NCI-H2171 treated with DMSO at 0.1 percent for 48 hours (cell line): ENCODE measurements at regions not wholly inside any gene's neighbourhood (a gene's known extent, or its start where the extent isn't known, plus 50 kb on each side); places are given as distances from the start of the nearest gene placed in this dataset.

Source experiments
- DNase-seq: peaks from one replicate; lab custom pipeline; 2025; lab: John Stamatoyannopoulos, UW

DNA sequence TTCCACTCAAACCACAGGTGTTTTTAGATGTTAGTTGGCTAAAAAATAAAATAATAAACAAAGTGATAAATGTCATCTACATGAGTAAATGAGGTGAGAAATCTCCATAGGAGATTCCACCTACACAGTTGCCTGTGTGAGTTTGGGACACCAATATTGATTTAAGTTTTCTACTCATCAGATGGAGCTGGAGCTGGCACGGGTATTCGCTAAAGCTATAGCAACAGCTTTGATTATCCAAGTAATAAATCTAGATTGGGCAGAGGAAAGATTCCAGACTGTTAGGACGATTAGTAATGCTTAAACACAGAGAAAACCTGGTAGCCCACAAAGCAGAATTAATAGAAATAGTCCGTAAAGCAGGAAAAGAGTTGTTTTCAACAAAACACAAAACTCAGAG lies 313.9 kb downstream of the PABPC4L start:
- no peak for DNase-seq

DNA sequence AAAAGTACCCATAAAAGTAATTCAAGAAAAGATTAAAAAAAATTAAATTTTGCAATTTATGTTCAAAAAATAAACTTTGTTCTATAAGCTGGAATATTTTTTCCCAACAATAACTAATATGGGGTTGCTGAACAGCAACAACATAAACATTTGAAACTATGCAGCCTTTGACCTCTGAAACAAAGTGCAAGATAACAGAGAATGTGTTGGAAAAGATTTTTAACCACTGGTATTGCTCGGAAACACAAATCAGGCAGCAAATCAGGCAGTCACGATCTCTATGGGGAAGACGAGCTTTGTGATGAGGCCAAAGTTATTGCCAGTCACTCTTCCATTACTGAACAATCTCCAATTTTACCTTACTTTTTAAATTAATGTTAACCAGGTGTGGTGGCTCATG lies 332.1 kb downstream of the PABPC4L start:
- no peak for DNase-seq

DNA sequence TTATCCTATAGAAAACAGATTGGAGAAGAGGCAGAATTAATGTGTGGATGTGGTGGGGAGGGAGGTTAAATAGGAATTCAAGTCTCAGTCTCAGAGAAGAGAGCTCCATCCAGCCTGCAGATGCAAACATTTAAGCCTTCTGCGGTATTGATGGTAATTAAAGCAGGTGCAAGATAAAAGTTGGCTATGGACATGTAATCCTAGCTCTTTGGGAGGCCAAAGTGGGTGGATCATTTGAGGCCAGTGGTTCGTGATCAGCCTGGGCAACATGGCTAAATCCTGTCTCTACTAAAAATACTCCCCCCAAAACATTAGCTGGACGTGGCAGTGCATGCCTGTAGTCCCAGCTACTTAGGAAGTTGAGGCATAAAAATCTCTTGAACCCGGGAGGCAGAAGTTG lies 332.7 kb downstream of the PABPC4L start:
- DNase-seq, result no peak

DNA sequence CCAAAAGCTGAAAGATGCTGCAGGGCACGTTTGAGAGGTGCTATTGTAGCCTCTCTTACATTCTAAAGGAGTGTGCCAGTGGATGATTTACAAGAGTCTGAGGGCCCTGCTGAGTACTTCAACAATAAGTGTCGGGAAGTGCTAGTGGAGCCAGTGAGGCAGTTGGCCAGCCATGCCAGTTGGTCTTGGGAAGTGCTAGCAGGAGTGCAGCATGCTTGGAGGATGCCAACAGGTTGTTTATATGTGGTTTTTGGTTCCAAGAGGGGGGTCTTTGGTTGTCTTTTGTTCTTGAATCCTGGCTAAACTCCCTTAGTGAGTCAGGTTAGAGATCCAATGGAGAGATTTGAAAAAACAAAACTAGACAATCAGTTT lies 335.3 kb downstream of the PABPC4L start:
- DNase-seq, result no peak

DNA sequence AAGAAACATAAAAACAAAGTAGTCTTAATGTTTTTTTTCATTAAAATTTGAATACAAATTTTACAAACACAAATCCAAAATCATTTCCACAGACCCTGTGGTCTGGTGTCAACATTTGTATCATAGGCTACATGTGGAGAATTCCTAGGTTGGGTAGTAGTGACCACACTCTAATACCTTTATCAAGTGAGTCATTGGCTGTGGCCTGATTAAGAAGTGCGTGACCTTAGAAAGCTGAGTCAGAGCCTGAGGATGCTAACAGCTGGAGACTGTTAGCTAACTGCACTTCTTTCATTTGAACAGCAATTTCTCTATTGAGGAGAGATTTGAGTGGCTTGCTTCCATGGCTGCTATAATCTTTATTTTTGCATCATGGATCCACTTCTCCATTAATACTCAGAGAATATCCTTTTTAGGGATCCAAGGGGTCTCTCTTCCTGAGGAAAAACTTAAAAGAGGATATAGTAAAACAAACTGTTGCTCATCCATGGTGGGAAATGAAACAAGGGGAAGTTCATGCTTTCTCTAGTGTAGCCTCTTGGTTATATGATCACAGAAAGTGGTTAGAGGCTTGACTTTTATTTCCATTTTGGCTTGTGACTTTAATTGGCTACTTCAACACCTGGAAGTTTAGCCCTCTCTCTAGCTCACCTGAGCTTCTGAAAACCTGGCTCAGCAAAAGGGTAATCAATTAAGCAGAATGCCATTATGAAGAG lies 335.8 kb downstream of the PABPC4L start:
- no peak for DNase-seq

DNA sequence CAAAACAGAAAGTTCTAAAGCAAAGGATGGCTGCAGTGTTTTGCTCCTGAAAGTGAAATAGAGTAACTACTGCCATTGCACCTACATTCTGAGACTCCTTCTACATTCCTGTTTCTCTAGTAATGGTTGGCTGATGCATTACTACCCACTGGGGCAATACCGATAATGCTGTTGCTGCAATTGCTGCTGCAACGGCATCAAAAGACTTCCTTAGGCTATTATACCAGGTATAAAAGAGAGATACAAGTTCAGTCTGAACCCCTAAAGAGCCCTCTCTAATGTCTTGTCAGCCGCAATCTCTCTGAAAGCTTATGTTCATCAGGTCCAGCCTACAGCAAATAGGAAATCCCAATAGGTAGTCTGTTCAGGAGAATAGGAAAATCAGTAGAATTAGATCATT lies 338.4 kb downstream of the PABPC4L start:
- no peak for DNase-seq

DNA sequence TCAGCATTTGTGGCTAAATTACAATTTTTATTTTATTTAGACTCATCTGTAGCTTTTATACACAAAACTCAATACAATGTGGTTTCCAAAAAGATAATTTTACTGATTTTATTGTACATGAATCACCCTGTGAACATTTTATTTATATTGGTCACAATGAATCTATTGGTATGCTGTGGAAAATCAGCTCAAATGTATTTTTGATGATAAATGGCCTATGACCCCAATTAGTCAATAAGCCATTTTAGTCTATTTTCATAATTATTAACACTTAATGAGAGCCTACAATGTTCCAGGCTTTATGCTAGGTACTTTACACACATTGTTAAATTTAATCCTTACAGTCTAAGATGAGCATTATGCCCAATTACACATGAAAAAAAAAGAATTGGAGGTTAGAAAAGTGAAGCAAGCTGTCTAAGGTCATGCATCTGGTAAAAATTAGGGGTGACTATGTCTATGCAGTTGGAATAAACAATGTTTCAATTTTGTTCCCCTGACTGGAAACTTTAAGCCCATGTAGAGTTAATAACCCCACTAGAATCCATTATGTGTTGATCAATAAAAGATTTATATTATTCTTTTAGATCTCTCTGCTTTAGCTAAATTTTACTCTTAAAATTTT lies 344.7 kb downstream of the PABPC4L start:
- peak; percentile 6 for DNase-seq

DNA sequence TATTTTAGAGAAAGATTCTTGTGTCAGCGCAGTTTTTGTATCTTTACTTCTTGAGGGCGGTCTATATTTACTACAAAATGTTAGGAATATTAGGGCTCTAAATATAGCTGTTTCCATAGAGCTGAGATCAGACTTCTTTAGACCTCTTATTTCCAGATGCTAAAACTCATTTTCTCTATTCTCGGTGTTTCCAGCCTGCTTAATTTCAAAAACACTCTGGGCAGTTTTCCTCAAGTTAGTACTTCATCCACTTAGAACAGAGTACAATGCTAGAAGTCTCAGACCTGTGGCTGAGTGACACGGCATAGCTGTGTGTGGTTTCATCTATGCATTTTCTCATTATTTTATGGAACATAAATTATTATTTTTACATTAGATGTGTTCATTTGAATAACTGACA lies 346.6 kb downstream of the PABPC4L start:
- no peak for DNase-seq

DNA sequence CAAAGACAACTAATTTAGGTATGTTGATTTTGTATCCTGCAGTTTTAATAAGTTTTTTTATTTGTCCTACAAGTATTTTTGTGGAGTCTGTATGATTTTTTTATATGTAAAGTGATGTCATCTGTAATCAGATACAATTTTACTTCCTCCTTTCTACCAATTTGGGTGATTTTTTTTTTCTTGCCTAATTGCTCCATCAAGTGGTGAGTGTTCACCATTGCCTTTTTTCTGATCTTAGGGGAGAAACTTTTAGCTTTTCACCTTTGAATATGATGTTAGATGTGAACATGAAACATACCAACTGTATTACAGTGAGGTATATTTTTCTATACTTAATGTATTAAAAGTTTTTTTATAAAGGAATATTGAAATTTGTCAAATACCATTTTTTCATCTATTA lies 362.3 kb downstream of the PABPC4L start:
- no peak for DNase-seq

DNA sequence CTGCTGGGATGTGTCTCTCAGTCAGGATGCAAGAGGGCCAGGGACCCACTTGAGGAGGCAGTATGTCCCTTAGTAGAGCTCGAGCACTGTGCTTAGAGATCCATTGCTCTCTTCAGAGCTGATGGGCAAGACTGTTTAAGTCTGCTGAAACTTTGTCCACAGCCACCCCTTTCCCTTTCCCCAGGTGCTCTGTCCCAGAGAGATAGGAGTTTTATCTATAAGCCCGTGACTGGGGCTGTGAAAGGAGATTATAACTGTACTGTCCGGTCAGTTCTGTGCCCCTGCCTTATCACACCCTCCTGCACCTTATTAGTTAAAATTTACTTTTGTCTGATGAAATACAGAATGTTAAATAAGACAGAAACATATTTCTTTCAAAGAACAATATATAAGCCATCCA lies 378.4 kb downstream of the PABPC4L start:
- DNase-seq, result no peak

DNA sequence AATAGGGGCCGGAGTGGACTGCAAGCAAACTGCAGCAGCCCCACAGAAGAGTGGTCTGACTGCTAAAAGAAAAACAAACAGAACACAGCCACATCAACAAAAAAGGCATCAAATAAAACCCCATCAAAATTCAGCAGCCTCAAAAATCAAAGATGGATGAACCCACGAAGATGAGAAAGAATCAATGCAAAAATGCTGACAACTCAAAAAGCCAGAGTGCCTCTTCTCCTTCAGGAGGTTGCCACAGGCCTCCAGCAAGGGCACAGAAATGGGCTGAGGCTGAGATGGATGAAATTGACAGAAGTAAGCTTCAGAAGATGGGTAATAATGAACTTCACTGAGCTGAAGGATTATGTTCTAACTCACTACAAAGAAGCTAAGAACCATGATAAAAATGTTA lies 388.6 kb downstream of the PABPC4L start:
- no peak for DNase-seq

DNA sequence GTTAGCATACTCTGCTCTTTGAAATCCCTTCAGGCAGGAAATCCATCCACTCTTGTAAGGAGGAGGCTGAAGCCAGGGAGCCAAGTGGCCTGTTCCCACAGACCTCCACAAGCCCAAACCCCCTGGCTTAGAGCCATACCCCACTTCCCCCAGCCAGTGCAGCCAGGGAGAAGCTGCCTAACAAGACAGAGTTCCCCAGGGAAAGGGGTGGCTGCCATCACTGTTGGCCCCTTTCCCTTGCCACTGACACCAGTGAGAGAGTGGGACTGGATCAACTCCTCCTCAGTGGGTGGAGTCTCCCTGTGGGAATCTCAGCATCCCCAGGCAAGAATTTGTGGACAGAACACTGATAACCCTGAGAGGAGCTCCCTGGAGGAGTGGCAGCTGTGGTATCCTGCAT lies 389.4 kb downstream of the PABPC4L start:
- no peak for DNase-seq

DNA sequence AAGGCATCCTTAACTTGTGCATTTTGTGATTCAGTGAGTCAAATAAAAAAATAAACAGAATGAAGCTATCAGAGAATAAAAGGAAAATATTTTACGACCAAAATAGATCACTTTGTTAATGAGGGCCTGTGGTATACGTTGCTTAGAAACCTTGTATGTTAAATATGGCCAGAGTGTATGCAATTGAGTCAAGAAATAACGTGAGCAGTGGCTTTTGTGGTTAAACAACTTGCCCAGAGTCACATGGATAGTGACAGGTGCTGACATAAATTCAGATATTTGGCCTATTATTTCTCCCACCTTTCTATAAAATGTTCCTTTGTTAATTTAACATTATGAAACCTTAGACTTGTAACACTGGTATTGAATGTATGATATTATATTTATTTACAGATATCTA lies 393.4 kb downstream of the PABPC4L start:
- DNase-seq, result no peak

DNA sequence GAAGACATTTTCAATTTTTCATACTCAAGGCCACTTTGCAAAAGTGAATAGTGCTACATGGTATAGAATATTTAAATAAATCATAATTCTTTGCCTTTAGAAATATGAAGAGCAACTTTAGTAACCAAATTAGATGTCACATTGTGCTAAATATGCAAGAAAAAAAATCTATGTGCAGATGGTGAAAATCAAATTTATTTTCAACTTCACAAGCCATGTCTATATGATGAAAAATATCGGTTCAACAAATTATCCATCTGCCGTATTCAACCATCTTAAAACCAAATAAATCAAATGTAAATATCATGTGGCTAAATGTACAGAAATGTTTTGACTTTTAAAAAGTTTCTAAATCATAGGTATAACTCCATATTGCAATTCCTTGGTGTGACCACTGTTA lies 398.2 kb downstream of the PABPC4L start:
- no peak for DNase-seq

DNA sequence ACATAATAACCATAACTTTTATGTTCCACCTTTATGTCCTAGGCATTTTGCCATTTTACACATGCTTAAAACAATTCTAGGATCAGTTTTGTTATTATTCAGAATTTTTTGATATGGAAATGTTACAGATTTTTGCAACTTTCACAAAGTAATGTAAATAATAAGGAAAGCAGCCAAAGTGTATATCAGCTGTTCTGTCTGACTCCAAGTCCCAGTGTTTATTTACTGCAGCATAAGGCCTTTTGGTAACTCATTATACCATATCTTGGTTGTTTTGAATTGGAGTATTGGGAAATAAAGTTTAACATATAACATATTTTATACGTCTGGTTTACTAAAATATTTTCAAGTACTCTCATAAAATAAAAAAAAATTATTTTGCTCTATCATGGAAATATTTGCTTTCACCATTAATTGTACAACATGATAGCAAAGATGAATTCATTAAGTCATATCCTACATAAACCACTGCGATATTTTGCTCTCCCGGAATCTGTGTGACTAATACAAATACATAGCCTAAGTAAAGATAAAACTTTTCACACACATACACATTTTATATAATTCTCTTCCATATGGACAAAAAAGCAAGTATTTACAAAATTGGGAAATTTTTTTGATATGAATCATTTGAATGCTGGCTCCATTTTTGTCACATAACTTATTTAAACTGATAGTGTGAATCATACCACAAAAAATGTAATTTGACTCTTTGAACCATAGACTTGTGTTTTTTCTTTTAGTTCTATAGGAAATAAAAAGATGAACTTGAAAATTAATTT lies 399.0 kb downstream of the PABPC4L start:
- no peak for DNase-seq

DNA sequence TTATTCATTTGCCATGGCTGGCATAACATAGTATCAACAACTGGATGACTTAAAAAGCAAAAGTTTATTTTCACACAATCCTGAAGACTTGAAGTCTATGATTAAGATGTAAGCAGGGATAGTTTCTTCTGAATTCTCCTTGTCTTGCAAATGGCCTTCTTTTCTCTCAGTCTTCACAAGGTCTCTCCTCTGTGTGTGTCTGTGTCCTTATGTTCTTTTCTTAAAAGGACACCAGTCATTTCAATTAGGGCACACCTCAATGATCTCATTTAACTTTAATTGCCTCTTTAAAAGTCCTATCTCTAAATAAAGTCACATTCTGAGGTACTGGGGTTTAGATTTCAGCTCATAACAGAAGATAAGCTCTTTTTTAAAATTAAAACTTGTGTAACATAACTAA lies 399.7 kb downstream of the PABPC4L start:
- peak; percentile 13 for DNase-seq

DNA sequence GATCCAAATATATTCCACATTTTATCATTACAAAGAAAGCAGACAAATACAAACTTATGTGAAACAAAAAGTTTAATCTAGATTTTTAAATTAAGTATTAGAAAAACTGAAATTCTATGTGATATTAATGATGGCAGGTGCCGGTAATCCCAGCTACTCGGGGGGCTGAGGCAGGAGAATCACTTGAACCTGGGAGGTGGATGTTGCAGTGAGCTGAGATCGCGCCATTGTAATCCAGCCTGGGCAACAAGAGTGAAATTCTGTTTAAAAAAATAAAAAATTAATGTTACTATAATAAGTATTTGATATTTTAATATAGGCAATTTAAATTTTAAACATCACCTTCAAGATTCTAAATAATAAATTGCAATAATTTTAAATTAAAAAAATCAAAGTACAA lies 400.6 kb downstream of the PABPC4L start:
- DNase-seq, result no peak

DNA sequence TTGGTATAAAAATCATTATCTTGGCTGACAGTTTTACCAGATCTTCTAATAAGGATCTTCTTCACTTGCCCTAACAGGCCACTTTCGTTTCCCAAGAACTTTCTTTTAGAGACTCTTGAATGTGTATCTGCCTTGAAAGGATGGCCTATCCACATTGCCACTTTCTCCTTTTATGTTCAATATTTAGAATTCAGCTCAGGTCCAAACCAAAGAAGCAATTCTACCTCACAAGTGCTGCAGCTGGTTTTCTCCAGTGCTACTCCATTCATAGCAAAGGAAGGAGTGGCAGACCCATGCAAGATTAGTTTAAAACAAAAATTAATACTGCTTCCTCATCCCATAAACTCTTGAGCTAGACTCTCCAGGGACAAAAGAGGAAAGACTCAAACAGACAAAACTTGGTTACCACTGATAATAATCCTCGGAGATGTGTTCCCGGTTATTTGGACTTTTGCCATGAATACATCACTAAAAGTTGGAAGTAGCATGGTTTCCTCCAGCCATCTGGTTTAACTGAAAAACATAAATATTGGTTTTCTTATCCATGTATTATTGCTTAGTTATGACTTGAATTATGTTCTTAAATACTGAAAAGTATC lies 401.8 kb downstream of the PABPC4L start:
- DNase-seq, result no peak

DNA sequence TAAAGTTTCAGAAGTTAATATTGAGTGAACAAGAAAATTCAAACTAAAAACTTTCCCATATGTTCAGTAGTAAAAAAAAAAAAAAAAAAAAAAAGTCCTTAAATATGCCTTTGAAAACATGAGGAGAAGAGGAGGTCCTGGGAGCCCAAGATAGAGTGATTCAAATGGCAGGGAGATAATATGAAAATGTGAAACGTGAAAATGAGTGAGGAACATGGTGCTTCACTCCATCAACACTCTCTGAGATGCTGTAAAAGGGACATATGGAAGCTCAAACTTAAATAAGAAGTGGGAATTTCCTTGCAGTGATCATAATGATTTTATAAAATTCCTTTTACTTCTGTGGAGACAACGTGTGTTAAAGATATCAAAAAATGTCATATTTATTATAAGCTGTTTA lies 423.9 kb downstream of the PABPC4L start:
- no peak for DNase-seq

DNA sequence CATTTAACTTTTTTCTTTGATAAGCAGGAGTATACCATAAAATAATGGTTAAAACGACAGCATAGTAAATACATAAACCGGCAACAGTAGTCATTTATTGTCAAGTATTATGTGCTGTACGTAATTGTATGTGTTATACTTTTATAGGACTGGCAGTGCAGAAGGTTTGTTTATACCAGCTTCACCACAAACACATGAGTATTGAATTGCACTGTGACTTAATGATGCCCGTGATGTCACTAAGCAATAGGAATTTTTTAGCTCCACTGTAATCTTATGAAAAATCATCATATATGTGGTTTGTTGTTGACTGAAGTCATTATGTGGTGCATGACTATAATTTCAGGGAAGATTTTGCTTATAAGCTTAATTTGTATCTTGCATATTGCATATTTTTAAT lies 424.6 kb downstream of the PABPC4L start:
- no peak for DNase-seq

DNA sequence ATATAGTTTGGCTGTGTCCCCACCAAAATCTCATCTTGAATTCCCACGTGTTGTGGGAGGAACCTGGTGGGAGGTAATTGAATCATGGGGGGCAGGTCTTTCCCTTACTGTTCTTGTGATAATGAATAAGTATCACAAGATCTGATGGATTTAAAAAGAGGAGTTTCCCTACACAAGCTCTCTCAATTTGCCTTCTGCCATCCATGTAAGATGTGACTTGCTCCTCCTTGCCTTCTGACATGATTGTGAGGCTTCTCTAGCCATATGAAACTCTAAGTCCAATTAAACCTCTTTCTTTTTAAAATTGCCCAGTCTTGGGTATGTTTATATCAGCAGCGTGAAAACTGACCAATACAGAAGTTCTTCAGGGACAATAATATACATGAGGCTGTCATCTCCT lies 425.1 kb downstream of the PABPC4L start:
- DNase-seq, result no peak

DNA sequence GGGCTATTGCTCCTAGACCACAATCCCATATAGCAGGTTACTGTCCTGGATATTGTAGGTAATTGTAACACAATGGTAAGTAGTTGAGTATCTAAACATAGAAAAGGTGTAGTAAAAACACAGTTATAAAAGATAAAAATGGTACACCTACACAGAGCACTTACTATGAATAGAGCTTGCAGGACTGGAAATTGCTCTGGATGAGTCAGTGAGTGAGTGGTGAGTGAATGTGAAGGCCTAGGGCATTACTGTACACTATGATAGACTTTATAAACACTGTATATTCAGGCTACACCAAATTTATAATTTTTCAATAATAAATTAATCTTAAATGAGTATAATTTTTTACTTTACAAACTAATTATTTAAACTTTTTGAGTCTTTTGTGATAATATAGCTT lies 425.7 kb downstream of the PABPC4L start:
- DNase-seq, result no peak

DNA sequence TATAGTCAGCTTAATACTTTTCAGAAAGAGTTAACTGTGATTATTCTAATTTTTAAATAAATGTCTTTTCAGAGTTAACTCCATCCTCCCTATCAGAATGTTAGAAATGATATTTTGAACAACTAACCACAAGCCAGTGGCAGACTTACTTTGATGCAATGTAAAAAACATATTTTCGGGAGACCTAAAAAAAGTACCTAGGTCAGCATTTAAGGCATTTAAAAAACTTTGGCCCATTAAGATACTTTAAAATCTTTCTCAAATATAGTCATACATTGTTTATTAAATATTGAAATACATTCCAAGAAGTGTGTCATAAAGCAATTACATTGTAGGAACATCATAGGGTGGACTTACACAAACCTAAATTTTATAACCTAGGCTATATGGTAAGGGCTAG lies 426.1 kb downstream of the PABPC4L start:
- no peak for DNase-seq
